ENCODE measurements at regions not wholly inside any gene's neighbourhood (a gene's known extent, or its start where the extent isn't known, plus 50 kb on each side); places are given as distances from the start of the nearest gene placed in this dataset.

DNA sequence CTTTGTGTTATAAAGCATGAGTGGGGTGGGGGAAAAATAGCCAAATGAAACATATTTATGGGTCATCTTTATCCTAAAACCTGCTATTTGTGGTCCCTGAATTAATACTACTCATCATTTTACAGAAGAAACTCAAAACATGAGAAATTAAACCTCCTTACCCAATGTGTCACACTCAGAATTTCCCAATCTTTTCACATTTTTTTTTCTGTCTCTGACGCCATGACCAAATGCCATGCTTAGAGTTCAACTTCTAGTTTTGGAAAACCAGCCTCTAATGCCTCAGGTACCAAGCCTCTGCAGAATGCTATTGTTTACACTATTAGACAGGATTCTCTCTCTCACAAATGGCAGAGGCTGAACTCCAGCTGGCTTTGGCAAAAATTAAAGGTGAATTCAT, 505.5 kb upstream of the WWC1 start:
- H3K27me3 ChIP-seq (ENCODE audit: insufficient read depth, low read length): no peaks in the 10 kb centered on the region
- H3K36me3 ChIP-seq (ENCODE audit: insufficient read depth, low read length): no peaks in the 10 kb centered on the region
- POLR2A ChIA-PET (ENCODE audit: partially characterized antibody): no interaction called here
- Mint-ChIP-seq H3K4me1 (no peaks in the 10 kb centered on the region), H3K9me3 (peaks cover 0 to 5% (median 0%) of the 10 kb centered on the region in 8 donors), H3K36me3 (no peaks in the 10 kb centered on the region), H3K4me3 (no peak overlapping the region), H3K27me3 (no peaks in the 10 kb centered on the region), H3K27ac (no peak overlapping the region)
- no peak overlapping the region for H3K27ac ChIP-seq (ENCODE audit: low read depth, low read length)
- DNase-seq: no peak
- no peaks in the 10 kb centered on the region for H3K9me3 ChIP-seq (ENCODE audit: control insufficient read depth in 1 of 2, low read length in 2 of 2)
- intact Hi-C loops (cut with micrococcal nuclease): no loop called here
- CTCF ChIA-PET (ENCODE audit: partially characterized antibody): no interaction called here
- no peak overlapping the region for H3K4me3 ChIP-seq (ENCODE audit: low read length in 2 of 2)
- no peaks in the 10 kb centered on the region for H3K4me1 ChIP-seq (ENCODE audit: insufficient read depth, low read length)

DNA sequence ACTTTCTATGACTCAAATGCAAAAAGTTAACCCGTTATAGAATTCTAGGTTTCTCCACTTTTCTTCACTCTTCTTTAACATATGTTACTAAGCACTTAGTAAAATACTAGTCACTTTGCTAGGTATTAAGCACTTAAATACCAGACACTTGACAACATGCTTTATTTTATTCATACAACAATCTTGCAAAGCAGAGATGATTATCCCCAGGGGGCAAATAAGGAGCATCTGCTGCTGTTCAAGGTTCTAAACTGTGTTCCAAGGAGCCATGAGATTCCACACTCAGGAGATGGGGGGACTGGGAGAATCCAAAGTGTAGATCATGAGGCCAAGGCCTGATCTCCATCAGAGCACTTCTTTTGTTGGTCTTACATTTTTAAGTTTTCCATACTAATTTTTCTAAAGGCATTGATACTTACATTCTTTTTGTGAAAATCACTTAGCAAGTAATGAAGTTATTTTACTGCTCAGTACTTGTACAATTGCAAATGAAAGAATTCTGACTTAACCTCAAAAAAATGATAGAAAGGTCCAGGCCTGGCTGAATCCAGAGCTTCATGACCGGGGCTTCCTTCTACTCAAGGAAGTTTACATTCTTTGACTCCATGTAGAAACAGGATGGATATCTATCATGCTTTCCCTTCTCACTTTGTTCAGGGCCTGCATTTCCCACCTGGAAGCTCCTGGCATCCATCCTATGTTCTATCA, 504.4 kb upstream of the WWC1 start:
- no peak overlapping the region for H3K27ac Mint-ChIP-seq
- no peaks in the 10 kb centered on the region for H3K27me3 Mint-ChIP-seq
- H3K27ac ChIP-seq (ENCODE audit: low read depth, low read length): no peak overlapping the region
- no peaks in the 10 kb centered on the region for H3K36me3 ChIP-seq (ENCODE audit: insufficient read depth, low read length)
- H3K4me1 Mint-ChIP-seq: no peaks in the 10 kb centered on the region
- no peak overlapping the region for H3K4me3 Mint-ChIP-seq
- DNase-seq: no peak
- no peak overlapping the region for H3K4me3 ChIP-seq (ENCODE audit: low read length in 2 of 2)
- no peaks in the 10 kb centered on the region for H3K4me1 ChIP-seq (ENCODE audit: insufficient read depth, low read length)
- ChIA-PET POLR2A (ENCODE audit: partially characterized antibody) (no interaction called here), CTCF (ENCODE audit: partially characterized antibody) (no interaction called here)
- H3K36me3 Mint-ChIP-seq: no peaks in the 10 kb centered on the region
- H3K9me3 Mint-ChIP-seq: peaks cover 0 to 5% (median 0%) of the 10 kb centered on the region in 8 donors
- H3K9me3 ChIP-seq (ENCODE audit: control insufficient read depth in 1 of 2, low read length in 2 of 2): no peaks in the 10 kb centered on the region
- H3K27me3 ChIP-seq (ENCODE audit: insufficient read depth, low read length): no peaks in the 10 kb centered on the region
- intact Hi-C loops (cut with micrococcal nuclease): no loop called here

GRCh38 chr5:167790045-167790444, 501.4 kb upstream of the WWC1 start:
- intact Hi-C loops (cut with micrococcal nuclease): no loop called here
- H3K36me3 Mint-ChIP-seq: no peaks in the 10 kb centered on the region
- ChIA-PET CTCF (ENCODE audit: partially characterized antibody) (no interaction called here), POLR2A (ENCODE audit: partially characterized antibody) (no interaction called here)
- Histone ChIP-seq H3K27ac (ENCODE audit: low read depth, low read length) (no peak overlapping the region), H3K4me1 (ENCODE audit: insufficient read depth, low read length) (no peaks in the 10 kb centered on the region), H3K4me3 (ENCODE audit: low read length in 2 of 2) (no peak overlapping the region), H3K9me3 (ENCODE audit: control insufficient read depth in 1 of 2, low read length in 2 of 2) (no peaks in the 10 kb centered on the region), H3K27me3 (ENCODE audit: insufficient read depth, low read length) (no peaks in the 10 kb centered on the region), H3K36me3 (ENCODE audit: insufficient read depth, low read length) (no peaks in the 10 kb centered on the region)
- no peaks in the 10 kb centered on the region for H3K27me3 Mint-ChIP-seq
- H3K4me3 Mint-ChIP-seq: no peak overlapping the region
- H3K9me3 Mint-ChIP-seq: peaks cover 0 to 5% (median 0%) of the 10 kb centered on the region in 8 donors
- no peak overlapping the region for H3K27ac Mint-ChIP-seq
- H3K4me1 Mint-ChIP-seq: no peaks in the 10 kb centered on the region
- no peak for DNase-seq

- intact Hi-C loops (cut with micrococcal nuclease): no loop called here
- Mint-ChIP-seq H3K4me1 (no peaks in the 10 kb centered on the region), H3K36me3 (no peaks in the 10 kb centered on the region), H3K4me3 (no peak overlapping the region), H3K27me3 (no peaks in the 10 kb centered on the region), H3K27ac (no peak overlapping the region), H3K9me3 (peaks cover 0 to 5% (median 0%) of the 10 kb centered on the region in 8 donors)
- no peaks in the 10 kb centered on the region for H3K36me3 ChIP-seq (ENCODE audit: insufficient read depth, low read length)
- DNase-seq: no peak
- POLR2A ChIA-PET (ENCODE audit: partially characterized antibody): no interaction called here
- H3K4me3 ChIP-seq (ENCODE audit: low read length in 2 of 2): no peak overlapping the region
- H3K4me1 ChIP-seq (ENCODE audit: insufficient read depth, low read length): no peaks in the 10 kb centered on the region
- H3K27me3 ChIP-seq (ENCODE audit: insufficient read depth, low read length): no peaks in the 10 kb centered on the region
- no peaks in the 10 kb centered on the region for H3K9me3 ChIP-seq (ENCODE audit: control insufficient read depth in 1 of 2, low read length in 2 of 2)
- CTCF ChIA-PET (ENCODE audit: partially characterized antibody): no interaction called here
- no peak overlapping the region for H3K27ac ChIP-seq (ENCODE audit: low read depth, low read length)
Measured at GRCh38 chr5:167790462-167791260, 500.8 kb upstream of the WWC1 start.

GRCh38 chr5:167792514-167792913, 498.9 kb upstream of the WWC1 start:
- intact Hi-C loops (cut with micrococcal nuclease): no loop called here
- Histone ChIP-seq H3K27ac (ENCODE audit: low read depth, low read length) (no peak overlapping the region), H3K9me3 (ENCODE audit: control insufficient read depth in 1 of 2, low read length in 2 of 2) (no peaks in the 10 kb centered on the region), H3K4me1 (ENCODE audit: insufficient read depth, low read length) (no peaks in the 10 kb centered on the region), H3K27me3 (ENCODE audit: insufficient read depth, low read length) (no peaks in the 10 kb centered on the region), H3K36me3 (ENCODE audit: insufficient read depth, low read length) (no peaks in the 10 kb centered on the region), H3K4me3 (ENCODE audit: low read length in 2 of 2) (no peak overlapping the region)
- Mint-ChIP-seq H3K27me3 (no peaks in the 10 kb centered on the region), H3K27ac (no peak overlapping the region), H3K4me1 (no peaks in the 10 kb centered on the region), H3K4me3 (no peak overlapping the region), H3K36me3 (no peaks in the 10 kb centered on the region), H3K9me3 (peaks cover 0 to 2% (median 0%) of the 10 kb centered on the region in 8 donors)
- ChIA-PET CTCF (ENCODE audit: partially characterized antibody) (no interaction called here), POLR2A (ENCODE audit: partially characterized antibody) (no interaction called here)
- no peak for DNase-seq

GRCh38 chr5:167793700-167794099, 497.7 kb upstream of the WWC1 start:
- Mint-ChIP-seq H3K4me3 (no peak overlapping the region), H3K4me1 (no peaks in the 10 kb centered on the region), H3K27me3 (no peaks in the 10 kb centered on the region), H3K9me3 (peaks cover 0 to 2% (median 0%) of the 10 kb centered on the region in 8 donors), H3K36me3 (no peaks in the 10 kb centered on the region), H3K27ac (no peak overlapping the region)
- Histone ChIP-seq H3K36me3 (ENCODE audit: insufficient read depth, low read length) (no peaks in the 10 kb centered on the region), H3K4me1 (ENCODE audit: insufficient read depth, low read length) (no peaks in the 10 kb centered on the region), H3K9me3 (ENCODE audit: control insufficient read depth in 1 of 2, low read length in 2 of 2) (no peaks in the 10 kb centered on the region), H3K4me3 (ENCODE audit: low read length in 2 of 2) (no peak overlapping the region), H3K27me3 (ENCODE audit: insufficient read depth, low read length) (no peaks in the 10 kb centered on the region), H3K27ac (ENCODE audit: low read depth, low read length) (no peak overlapping the region)
- CTCF ChIA-PET (ENCODE audit: partially characterized antibody): no interaction called here
- intact Hi-C loops (cut with micrococcal nuclease): no loop called here
- no peak for DNase-seq
- POLR2A ChIA-PET (ENCODE audit: partially characterized antibody): no interaction called here

DNA sequence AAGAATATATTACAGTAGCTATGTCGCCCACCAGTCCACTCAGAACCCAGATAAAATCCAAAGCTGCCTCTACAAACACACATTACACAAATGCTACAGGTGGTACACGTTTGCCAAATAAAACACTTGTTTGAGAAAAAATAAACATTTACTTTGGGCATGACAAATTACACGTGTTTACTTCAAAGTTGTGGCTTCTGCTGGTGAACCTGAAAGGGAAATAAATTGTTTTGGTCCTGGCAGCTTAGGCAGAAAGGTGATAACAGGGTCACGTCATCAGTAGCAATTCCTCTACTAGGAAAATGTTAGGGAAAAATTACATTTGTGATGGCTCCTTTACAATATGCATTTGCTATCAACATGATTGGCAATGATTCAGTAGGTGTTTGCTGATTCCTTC, 497.3 kb upstream of the WWC1 start:
- Histone ChIP-seq H3K36me3 (ENCODE audit: insufficient read depth, low read length) (no peaks in the 10 kb centered on the region), H3K4me1 (ENCODE audit: insufficient read depth, low read length) (no peaks in the 10 kb centered on the region), H3K27ac (ENCODE audit: low read depth, low read length) (no peak overlapping the region), H3K4me3 (ENCODE audit: low read length in 2 of 2) (no peak overlapping the region), H3K27me3 (ENCODE audit: insufficient read depth, low read length) (no peaks in the 10 kb centered on the region), H3K9me3 (ENCODE audit: control insufficient read depth in 1 of 2, low read length in 2 of 2) (no peaks in the 10 kb centered on the region)
- ChIA-PET CTCF (ENCODE audit: partially characterized antibody) (no interaction called here), POLR2A (ENCODE audit: partially characterized antibody) (no interaction called here)
- H3K9me3 Mint-ChIP-seq: peaks cover 0 to 2% (median 0%) of the 10 kb centered on the region in 8 donors
- H3K27ac Mint-ChIP-seq: no peak overlapping the region
- no peaks in the 10 kb centered on the region for H3K4me1 Mint-ChIP-seq
- DNase-seq: no peak
- intact Hi-C loops (cut with micrococcal nuclease): no loop called here
- no peaks in the 10 kb centered on the region for H3K27me3 Mint-ChIP-seq
- H3K36me3 Mint-ChIP-seq: no peaks in the 10 kb centered on the region
- H3K4me3 Mint-ChIP-seq: no peak overlapping the region

Data from CD4-positive, alpha-beta memory T cell (primary cell).